Astrocyte of the cerebellum (primary cell): ENCODE measurements at regions not wholly inside any gene's neighbourhood (a gene's known extent, or its start where the extent isn't known, plus 50 kb on each side); places are given as distances from the start of the nearest gene placed in this dataset.

Experiments used
- DNase-seq: peaks from one replicate; pipeline ENCODE4 v3.0.0-alpha.2; 2011; ENCODE audit warnings: low read depth
- H3K4me3 ChIP-seq: 2 replicates; pipeline ENCODE4 v1.5.1; 2011; ENCODE audit warnings: mild to moderate bottlenecking, low read depth, low read length, moderate library complexity
- in situ Hi-C: cut with HindIII; loops from 2 replicates; pipeline ENCODE4 v1.10.0; 2017; ENCODE audit warnings: low sequenced_read_pairs
- TF ChIP-seq, protein P1 (sequence below): IDR thresholded peaks from 2 replicates; pipeline ENCODE4 v1.5.1; 2012; ENCODE audit warnings: low read length, low read depth, moderate library complexity, mild to moderate bottlenecking; ENCODE audit errors: missing control alignments

DNA sequence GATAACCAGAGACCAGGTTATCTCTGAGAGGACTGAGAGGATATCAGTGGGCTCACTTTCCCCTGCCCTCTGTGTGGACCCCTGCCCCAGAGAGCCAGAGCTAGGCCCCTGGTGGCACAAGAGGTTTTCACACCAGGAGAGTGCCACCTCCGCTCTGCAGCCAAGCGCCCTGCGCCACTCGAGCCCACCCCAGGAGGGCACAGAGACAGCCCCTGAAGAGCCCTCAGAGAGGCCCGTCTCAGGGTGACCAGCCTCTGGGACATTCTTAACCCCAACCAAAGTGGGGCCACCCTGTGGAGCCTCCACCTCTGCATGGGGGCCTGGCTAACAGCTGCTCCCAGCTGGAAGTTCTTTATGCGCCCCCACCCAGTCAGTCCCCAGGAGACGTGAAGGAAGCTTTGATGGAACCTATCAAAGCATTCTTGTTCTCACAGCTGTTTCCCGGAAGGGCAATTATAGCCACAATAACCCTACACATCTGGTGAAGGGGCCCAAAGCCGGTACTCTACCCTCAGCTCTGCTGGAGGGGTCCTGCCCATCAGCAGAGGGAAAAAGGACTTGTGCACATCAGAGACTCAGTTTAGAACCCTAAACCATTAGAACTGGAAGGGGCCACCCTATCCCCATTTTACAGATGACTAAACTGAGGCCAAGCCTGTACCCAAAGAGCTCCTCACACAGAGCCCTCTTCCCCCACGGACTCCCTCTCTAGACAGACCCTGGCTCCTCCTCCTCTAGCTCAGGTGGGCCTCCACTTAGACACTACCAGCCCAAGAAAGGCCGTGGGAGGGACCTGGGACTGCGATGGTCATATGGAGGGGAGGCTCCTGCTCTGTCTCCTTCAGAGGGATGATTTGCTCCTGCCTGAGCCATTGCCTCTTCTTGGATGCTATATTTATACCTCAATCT is 101.1 kb downstream of the ZFP36L2 start:
- in situ Hi-C loops: loop anchor here (10.0 kb wide), 1 partner anchor 59 kb away; no protein-coding TSS in a partner anchor
- TF ChIP-seq, protein P1, sequence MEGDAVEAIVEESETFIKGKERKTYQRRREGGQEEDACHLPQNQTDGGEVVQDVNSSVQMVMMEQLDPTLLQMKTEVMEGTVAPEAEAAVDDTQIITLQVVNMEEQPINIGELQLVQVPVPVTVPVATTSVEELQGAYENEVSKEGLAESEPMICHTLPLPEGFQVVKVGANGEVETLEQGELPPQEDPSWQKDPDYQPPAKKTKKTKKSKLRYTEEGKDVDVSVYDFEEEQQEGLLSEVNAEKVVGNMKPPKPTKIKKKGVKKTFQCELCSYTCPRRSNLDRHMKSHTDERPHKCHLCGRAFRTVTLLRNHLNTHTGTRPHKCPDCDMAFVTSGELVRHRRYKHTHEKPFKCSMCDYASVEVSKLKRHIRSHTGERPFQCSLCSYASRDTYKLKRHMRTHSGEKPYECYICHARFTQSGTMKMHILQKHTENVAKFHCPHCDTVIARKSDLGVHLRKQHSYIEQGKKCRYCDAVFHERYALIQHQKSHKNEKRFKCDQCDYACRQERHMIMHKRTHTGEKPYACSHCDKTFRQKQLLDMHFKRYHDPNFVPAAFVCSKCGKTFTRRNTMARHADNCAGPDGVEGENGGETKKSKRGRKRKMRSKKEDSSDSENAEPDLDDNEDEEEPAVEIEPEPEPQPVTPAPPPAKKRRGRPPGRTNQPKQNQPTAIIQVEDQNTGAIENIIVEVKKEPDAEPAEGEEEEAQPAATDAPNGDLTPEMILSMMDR: no peak
- H3K4me3 ChIP-seq: no peak overlapping the region
- DNase-seq: no peak

DNA sequence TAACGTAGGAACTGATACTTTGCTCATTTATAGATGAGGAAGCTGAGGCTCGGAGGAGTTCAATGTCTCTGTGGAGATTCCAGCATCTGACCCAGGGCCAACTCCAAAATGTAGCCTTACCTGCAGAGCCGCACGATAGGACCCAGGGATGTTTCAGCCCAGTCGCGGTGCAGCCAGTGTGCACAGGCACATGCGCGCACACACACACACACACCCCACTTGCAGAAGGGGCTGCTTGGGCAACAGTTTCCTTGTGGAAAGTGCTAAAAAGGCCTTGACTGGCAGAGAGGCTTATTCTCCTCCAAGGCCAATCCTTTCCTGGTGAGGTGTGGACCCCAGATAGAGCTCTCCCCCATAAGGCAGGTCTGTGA is 101.7 kb downstream of the ZFP36L2 start:
- no peak overlapping the region for H3K4me3 ChIP-seq
- DNase-seq: no peak
- TF ChIP-seq, protein P1: no peak
- in situ Hi-C loops: loop anchor here (5.0 to 10.0 kb wide), 2 partner anchors 60 to 82 kb away; no protein-coding TSS in a partner anchor

DNA sequence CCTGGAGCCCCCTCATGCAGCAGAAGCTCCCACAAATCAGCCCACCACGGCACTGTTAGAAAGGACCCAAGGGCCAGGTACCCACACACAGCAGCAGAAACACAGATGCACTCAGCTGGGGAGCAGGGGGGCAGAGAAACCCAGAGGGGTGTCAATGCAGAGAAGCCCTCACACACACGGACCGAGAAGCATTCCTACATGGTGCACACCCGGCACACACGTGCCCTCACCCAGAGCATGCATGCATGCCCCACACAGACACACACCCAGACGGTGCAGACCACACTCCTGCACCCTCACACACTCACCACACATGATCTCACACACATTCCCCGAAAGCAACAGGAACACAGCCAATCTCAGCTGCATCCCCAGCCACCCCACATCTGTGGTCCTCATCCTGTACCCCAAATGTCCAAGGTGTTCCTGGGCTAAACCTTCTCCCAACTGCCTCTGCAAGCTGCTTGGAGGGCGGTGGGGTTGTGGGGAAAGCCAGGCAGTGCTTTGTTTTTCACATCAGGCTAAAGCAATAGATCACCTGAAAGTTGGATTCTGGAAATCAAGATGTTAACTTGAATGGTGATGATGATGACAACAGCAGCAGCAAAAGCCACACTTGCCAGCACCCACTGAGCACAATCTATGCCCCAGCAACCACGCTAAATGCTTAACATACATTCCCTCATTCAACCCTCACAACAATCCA is 102.3 kb downstream of the ZFP36L2 start:
- no peak for DNase-seq
- TF ChIP-seq, protein P1: no peak
- H3K4me3 ChIP-seq: no peak overlapping the region
- in situ Hi-C loops: loop anchor here (5.0 to 10.0 kb wide), 2 partner anchors 61 to 82 kb away; no protein-coding TSS in a partner anchor

DNA sequence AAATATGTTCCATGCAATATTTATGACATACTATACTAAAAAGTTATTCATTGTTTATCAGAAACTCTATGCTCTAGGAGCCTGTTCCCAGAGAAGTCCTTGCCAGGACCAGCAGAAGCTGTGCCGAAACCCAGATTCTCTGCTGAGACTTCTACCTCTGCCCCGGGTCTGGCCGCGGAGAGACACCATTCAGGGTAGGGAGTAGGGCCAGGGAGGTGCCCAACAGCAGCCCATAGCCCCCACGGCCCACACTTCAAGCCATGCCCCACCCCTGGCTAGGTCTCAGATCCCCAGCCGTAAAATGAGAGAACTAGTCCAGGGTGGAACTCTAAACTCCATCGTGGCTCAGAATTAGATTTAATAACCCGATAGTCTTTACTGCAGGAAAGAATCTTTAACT is 102.9 kb downstream of the ZFP36L2 start:
- no peak overlapping the region for H3K4me3 ChIP-seq
- in situ Hi-C loops: loop anchor here (5.0 to 10.0 kb wide), 2 partner anchors 61 to 81 kb away; no protein-coding TSS in a partner anchor
- DNase-seq: no peak
- TF ChIP-seq, protein P1: no peak

DNA sequence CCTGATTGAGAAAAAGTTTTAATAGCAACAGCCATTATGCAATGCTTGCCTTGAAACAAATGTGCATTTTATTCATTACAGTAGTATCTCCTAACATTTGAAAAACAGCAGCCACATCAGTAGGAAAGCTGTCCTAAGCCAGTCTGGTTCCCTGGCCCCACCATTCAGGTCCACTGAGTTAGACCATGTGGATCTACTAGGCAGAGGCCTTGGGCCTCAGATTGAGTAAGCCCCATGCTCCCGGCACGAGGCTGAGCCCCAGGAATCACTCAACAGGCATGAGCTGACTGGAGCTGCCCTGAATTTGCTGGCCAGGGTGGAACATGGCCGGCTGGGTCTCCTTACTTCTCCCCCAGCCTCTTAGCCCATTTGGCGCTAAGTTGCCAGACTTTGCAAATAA is 103.4 kb downstream of the ZFP36L2 start:
- no peak overlapping the region for H3K4me3 ChIP-seq
- in situ Hi-C loops: loop anchor here (5.0 to 10.0 kb wide), 2 partner anchors 62 to 81 kb away; no protein-coding TSS in a partner anchor
- DNase-seq: no peak

More for the DNA sequence above, 103.4 kb downstream of the ZFP36L2 start:
- TF ChIP-seq, protein P1: no peak
